ENCODE measurements at regions not wholly inside any gene's neighbourhood (a gene's known extent, or its start where the extent isn't known, plus 50 kb on each side); places are given as distances from the start of the nearest gene placed in this dataset.

- ATAC-seq (ENCODE audit: insufficient read depth, low FRiP score) = no peak
- H3K9me3 ChIP-seq (ENCODE audit: control insufficient read depth in 4 of 4, insufficient read depth in 3 of 4, low read length in 3 of 4) = no peaks in the 10 kb centered on the region
- H3K27me3 ChIP-seq (ENCODE audit: control insufficient read depth in 3 of 3, insufficient read depth in 3 of 3, low read length in 2 of 3) = no peaks in the 10 kb centered on the region
- no peaks in the 10 kb centered on the region for H3K36me3 ChIP-seq (ENCODE audit: control insufficient read depth in 4 of 4, insufficient read depth in 4 of 4, low read length in 4 of 4)
- DNase-seq = no peak
- H3K4me3 ChIP-seq = no peak overlapping the region
- peaks cover 0 to 12% (median 2%) of the 10 kb centered on the region in 5 donors for H3K4me1 ChIP-seq (ENCODE audit: control insufficient read depth in 5 of 5, insufficient read depth in 5 of 5, low read length in 5 of 5)
- H3K9ac ChIP-seq (ENCODE audit: insufficient read depth in 1 of 2, low read length in 2 of 2) = no peak overlapping the region
- no peak for TF ChIP-seq CTCF (IDR thresholded peaks at IDR 0.05; ENCODE audit: control extremely low read depth, extremely low read depth)
- no peak overlapping the region for H3K27ac ChIP-seq (ENCODE audit: low read depth in 1 of 2, low read length in 1 of 2)
- WGBS, 2 donors = 74 to 75% methylated on average over 1 of the region's 1 CpG
These were observed 123.0 kb downstream of the IRS1 start for GRCh38 chr2:226676618-226677017.

- WGBS, 2 donors = 67 to 78% methylated on average over 2 of the region's 2 CpGs
- DNase-seq = peak in 2 of 3 donors; percentile 42 to 73
- Histone ChIP-seq H3K36me3 (ENCODE audit: control insufficient read depth in 4 of 4, insufficient read depth in 4 of 4, low read length in 4 of 4) (no peaks in the 10 kb centered on the region), H3K4me3 (no peak overlapping the region), H3K9me3 (ENCODE audit: control insufficient read depth in 4 of 4, insufficient read depth in 3 of 4, low read length in 3 of 4) (no peaks in the 10 kb centered on the region), H3K27ac (ENCODE audit: low read depth in 1 of 2, low read length in 1 of 2) (peak overlapping the region in 1 of 2 donors; percentile 86), H3K9ac (ENCODE audit: insufficient read depth in 1 of 2, low read length in 2 of 2) (no peak overlapping the region), H3K4me1 (ENCODE audit: control insufficient read depth in 5 of 5, insufficient read depth in 5 of 5, low read length in 5 of 5) (peaks cover 0 to 14% (median 12%) of the 10 kb centered on the region in 5 donors), H3K27me3 (ENCODE audit: control insufficient read depth in 3 of 3, insufficient read depth in 3 of 3, low read length in 2 of 3) (no peaks in the 10 kb centered on the region)
- ATAC-seq (ENCODE audit: insufficient read depth, low FRiP score) = no peak
- no peak for TF ChIP-seq CTCF (IDR thresholded peaks at IDR 0.05; ENCODE audit: control extremely low read depth, extremely low read depth)
These were observed 125.5 kb downstream of the IRS1 start for GRCh38 chr2:226674123-226674522.

- DNase-seq = peak in 2 of 3 donors; percentile 65 to 80
- WGBS, 2 donors = 8 to 18% methylated on average over 4 of the region's 4 CpGs
- H3K27ac ChIP-seq (ENCODE audit: low read depth in 1 of 2, low read length in 1 of 2) = peak overlapping the region in 1 of 2 donors; percentile 48
- TF ChIP-seq CTCF (IDR thresholded peaks at IDR 0.05; ENCODE audit: control extremely low read depth, extremely low read depth) = no peak
- peaks cover 0 to 14% (median 12%) of the 10 kb centered on the region in 5 donors for H3K4me1 ChIP-seq (ENCODE audit: control insufficient read depth in 5 of 5, insufficient read depth in 5 of 5, low read length in 5 of 5)
- no peaks in the 10 kb centered on the region for H3K9me3 ChIP-seq (ENCODE audit: control insufficient read depth in 4 of 4, insufficient read depth in 3 of 4, low read length in 3 of 4)
- ATAC-seq (ENCODE audit: insufficient read depth, low FRiP score) = no peak
- H3K27me3 ChIP-seq (ENCODE audit: control insufficient read depth in 3 of 3, insufficient read depth in 3 of 3, low read length in 2 of 3) = no peaks in the 10 kb centered on the region
- H3K9ac ChIP-seq (ENCODE audit: insufficient read depth in 1 of 2, low read length in 2 of 2) = no peak overlapping the region
- no peak overlapping the region for H3K4me3 ChIP-seq
- H3K36me3 ChIP-seq (ENCODE audit: control insufficient read depth in 4 of 4, insufficient read depth in 4 of 4, low read length in 4 of 4) = no peaks in the 10 kb centered on the region
These were observed 126.3 kb downstream of the IRS1 start for GRCh38 chr2:226673314-226673723.

- Histone ChIP-seq H3K9ac (ENCODE audit: insufficient read depth in 1 of 2, low read length in 2 of 2) (no peak overlapping the region), H3K4me1 (ENCODE audit: control insufficient read depth in 5 of 5, insufficient read depth in 5 of 5, low read length in 5 of 5) (peaks cover 0 to 14% (median 12%) of the 10 kb centered on the region in 5 donors), H3K9me3 (ENCODE audit: control insufficient read depth in 4 of 4, insufficient read depth in 3 of 4, low read length in 3 of 4) (no peaks in the 10 kb centered on the region), H3K4me3 (no peak overlapping the region), H3K27ac (ENCODE audit: low read depth in 1 of 2, low read length in 1 of 2) (peak overlapping the region in 1 of 2 donors; percentile 23), H3K36me3 (ENCODE audit: control insufficient read depth in 4 of 4, insufficient read depth in 4 of 4, low read length in 4 of 4) (no peaks in the 10 kb centered on the region), H3K27me3 (ENCODE audit: control insufficient read depth in 3 of 3, insufficient read depth in 3 of 3, low read length in 2 of 3) (no peaks in the 10 kb centered on the region)
- DNase-seq (no peak), ATAC-seq (ENCODE audit: insufficient read depth, low FRiP score) (no peak)
- 70 to 81% methylated on average over 4 of the region's 4 CpGs for WGBS, 2 donors
- no peak for TF ChIP-seq CTCF (IDR thresholded peaks at IDR 0.05; ENCODE audit: control extremely low read depth, extremely low read depth)
These were observed 128.4 kb downstream of the IRS1 start for GRCh38 chr2:226671141-226671676.

Measured in lung (tissue), 11 donors.